SU-DHL-6 (cell line): ENCODE measurements at regions not wholly inside any gene's neighbourhood (a gene's known extent, or its start where the extent isn't known, plus 50 kb on each side); places are given as distances from the start of the nearest gene placed in this dataset.

Experiments used
- H2AFZ ChIP-seq: fragments of 200-600 bp; sonication (generic); 2 replicates; pipeline ENCODE4 v1.6.1; 2014; ENCODE audit warnings: low read depth, mild to moderate bottlenecking, moderate library complexity, mixed read lengths, antibody characterized with exemption, low read length; ENCODE audit not compliant: severe bottlenecking
- H3F3A ChIP-seq: fragments of 200-600 bp; shearing (Covaris generic); 2 replicates; pipeline ENCODE4 v1.6.0; 2016; ENCODE audit warnings: antibody characterized with exemption, mild to moderate bottlenecking; ENCODE audit not compliant: insufficient read depth
- H3K27ac ChIP-seq: fragments of 200-600 bp; sonication (generic); 2 replicates; pipeline ENCODE4 v1.5.1; 2016; ENCODE audit warnings: low read depth, mild to moderate bottlenecking, low read length, moderate library complexity, mixed read lengths
- H3K27me3 ChIP-seq: fragments of 200-600 bp; sonication (generic), shearing (Covaris generic); 2 replicates; pipeline ENCODE4 v1.6.0; 2014; ENCODE audit warnings: mild to moderate bottlenecking, low read length
- H3K36me3 ChIP-seq: fragments of 200-600 bp; sonication (generic); 2 replicates; pipeline ENCODE4 v1.6.1; 2014; ENCODE audit warnings: mild to moderate bottlenecking, low read length, mixed read lengths
- H3K4me2 ChIP-seq: fragments of 300-600, 200-600 bp; shearing (Covaris generic), sonication (generic); 2 replicates; pipeline ENCODE4 v1.6.0; 2014; ENCODE audit warnings: low read length, low read depth, mild to moderate bottlenecking; ENCODE audit not compliant: poor library complexity, severe bottlenecking
- H3K4me3 ChIP-seq: fragments of 200-600 bp; sonication (generic); 2 replicates; pipeline ENCODE4 v1.5.1; 2014; ENCODE audit warnings: antibody characterized with exemption, low read length, mild to moderate bottlenecking, mixed read lengths; ENCODE audit not compliant: insufficient read depth, poor library complexity, severe bottlenecking
- H3K79me2 ChIP-seq: fragments of 200-600 bp; sonication (generic); 2 replicates; pipeline ENCODE4 v1.6.1; 2014; ENCODE audit warnings: mild to moderate bottlenecking, low read length, moderate library complexity; ENCODE audit not compliant: insufficient read depth
- H3K9ac ChIP-seq: fragments of 200-600 bp; sonication (generic); 2 replicates; pipeline ENCODE4 v1.7.0; 2014; ENCODE audit warnings: mild to moderate bottlenecking, low read length
- H3K9me2 ChIP-seq: fragments of 200-600 bp; sonication (generic); replicated peaks from 2 replicates; pipeline ENCODE4 v1.6.1; 2014; ENCODE audit warnings: low read length; ENCODE audit not compliant: insufficient read depth
- H3K9me3 ChIP-seq: fragments of 200-600 bp; sonication (generic); 2 replicates; pipeline ENCODE4 v1.6.1; 2014; ENCODE audit warnings: low read length, mixed read lengths; ENCODE audit not compliant: insufficient read depth
- H4K20me1 ChIP-seq: fragments of 200-600 bp; sonication (generic); 2 replicates; pipeline ENCODE4 v1.6.1; 2014; ENCODE audit warnings: low read depth, mild to moderate bottlenecking, antibody characterized with exemption, low read length, moderate library complexity, mixed read lengths
- EZH2phosphoT487 ChIP-seq: fragments of 200-600 bp; sonication (generic), shearing (Covaris generic); conservative IDR thresholded peaks from 2 replicates; pipeline ENCODE4 v1.6.1; 2018; ENCODE audit warnings: mild to moderate bottlenecking, antibody characterized with exemption, low read length, moderate library complexity, mixed read lengths
- TF ChIP-seq, protein P1 (sequence below): fragments of 200-600 bp; sonication (generic); IDR thresholded peaks from one replicate; pipeline ENCODE4 v1.5.1; 2017; ENCODE audit warnings: antibody characterized with exemption, mild to moderate bottlenecking, low read length, moderate library complexity; ENCODE audit not compliant: insufficient read depth, poor library complexity, severe bottlenecking

DNA sequence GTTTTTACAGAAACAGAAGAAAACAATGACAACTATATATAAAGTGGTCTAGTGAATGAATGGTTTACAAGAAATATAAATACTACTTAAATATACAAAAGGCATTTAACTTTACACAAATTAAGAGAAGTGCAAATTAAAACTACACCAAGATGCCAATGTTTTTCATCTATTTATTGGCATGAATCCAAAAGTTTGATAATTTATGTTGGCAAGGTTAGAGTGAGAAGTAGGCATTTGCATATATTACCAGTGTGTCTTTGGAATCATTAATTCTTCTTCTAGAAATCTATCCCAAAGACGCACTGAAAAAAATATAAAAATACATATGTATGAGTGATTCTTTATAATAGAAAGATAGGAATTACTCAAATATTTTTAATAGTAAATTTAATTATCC, 457.4 kb downstream of the MDFIC start:
- Histone ChIP-seq H3K9me2 (no peaks in the 10 kb centered on the region), H4K20me1 (no peaks in the 10 kb centered on the region), H3K27ac (no peak overlapping the region), H3K4me2 (no peak overlapping the region), H3K4me3 (no peak overlapping the region), H3K9me3 (no peaks in the 10 kb centered on the region), H3K27me3 (no peaks in the 10 kb centered on the region), H3F3A (no peaks in the 10 kb centered on the region), H3K79me2 (no peaks in the 10 kb centered on the region), H3K36me3 (no peaks in the 10 kb centered on the region), H2AFZ (no peak overlapping the region), H3K9ac (no peak overlapping the region)
- TF ChIP-seq, protein P1, sequence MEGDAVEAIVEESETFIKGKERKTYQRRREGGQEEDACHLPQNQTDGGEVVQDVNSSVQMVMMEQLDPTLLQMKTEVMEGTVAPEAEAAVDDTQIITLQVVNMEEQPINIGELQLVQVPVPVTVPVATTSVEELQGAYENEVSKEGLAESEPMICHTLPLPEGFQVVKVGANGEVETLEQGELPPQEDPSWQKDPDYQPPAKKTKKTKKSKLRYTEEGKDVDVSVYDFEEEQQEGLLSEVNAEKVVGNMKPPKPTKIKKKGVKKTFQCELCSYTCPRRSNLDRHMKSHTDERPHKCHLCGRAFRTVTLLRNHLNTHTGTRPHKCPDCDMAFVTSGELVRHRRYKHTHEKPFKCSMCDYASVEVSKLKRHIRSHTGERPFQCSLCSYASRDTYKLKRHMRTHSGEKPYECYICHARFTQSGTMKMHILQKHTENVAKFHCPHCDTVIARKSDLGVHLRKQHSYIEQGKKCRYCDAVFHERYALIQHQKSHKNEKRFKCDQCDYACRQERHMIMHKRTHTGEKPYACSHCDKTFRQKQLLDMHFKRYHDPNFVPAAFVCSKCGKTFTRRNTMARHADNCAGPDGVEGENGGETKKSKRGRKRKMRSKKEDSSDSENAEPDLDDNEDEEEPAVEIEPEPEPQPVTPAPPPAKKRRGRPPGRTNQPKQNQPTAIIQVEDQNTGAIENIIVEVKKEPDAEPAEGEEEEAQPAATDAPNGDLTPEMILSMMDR = no peak
- no peak for TF ChIP-seq EZH2phosphoT487

DNA sequence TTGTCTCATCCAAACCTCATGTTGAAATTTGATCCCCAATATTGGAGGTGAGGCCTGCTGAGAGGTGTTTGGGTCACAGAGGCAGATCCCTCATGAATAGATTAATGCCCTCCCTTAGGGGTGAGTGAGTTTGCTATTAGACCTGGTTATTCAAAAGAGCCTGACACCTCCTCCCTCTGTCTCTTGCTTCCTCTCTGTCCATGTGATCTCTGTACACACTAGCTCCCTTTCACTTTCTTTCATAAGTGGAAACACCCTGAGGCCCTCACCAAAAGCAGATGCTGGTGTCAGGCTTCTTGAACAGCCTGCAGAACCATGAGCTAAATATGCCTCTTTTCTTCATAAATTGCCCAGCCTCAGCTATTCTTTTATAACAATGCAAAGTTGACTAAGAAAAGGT, 447.1 kb downstream of the MDFIC start:
- no peaks in the 10 kb centered on the region for H3F3A ChIP-seq
- no peak for TF ChIP-seq EZH2phosphoT487
- TF ChIP-seq, protein P1 = no peak

DNA sequence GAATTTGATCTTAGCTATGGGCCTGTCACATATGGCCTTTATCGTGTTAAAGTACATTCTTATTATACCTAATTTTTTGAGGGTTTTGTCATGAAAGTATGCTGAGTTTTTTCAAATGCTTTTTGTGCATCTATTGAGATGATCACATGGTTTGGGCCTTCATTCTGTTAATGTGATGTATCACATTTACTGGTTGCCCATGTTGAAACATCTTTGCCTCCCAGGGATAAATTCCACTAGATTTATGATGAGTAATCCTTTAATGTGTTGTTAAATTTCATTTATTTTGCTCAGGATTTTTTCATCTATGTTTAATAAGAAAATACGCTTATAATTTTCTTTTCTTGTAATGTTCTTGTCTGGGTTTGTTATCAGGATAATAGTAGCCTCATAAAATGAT, 442.0 kb downstream of the MDFIC start:
- H2AFZ ChIP-seq = no peak overlapping the region
- H3K79me2 ChIP-seq = no peaks in the 10 kb centered on the region
- no peaks in the 10 kb centered on the region for H3K9me3 ChIP-seq
- H3K36me3 ChIP-seq = no peaks in the 10 kb centered on the region
- H3K4me2 ChIP-seq = no peak overlapping the region
- no peak overlapping the region for H3K9ac ChIP-seq
- no peaks in the 10 kb centered on the region for H4K20me1 ChIP-seq
- no peaks in the 10 kb centered on the region for H3F3A ChIP-seq
- no peaks in the 10 kb centered on the region for H3K27me3 ChIP-seq
- H3K9me2 ChIP-seq = no peaks in the 10 kb centered on the region
- H3K27ac ChIP-seq = no peak overlapping the region
- no peak overlapping the region for H3K4me3 ChIP-seq
- TF ChIP-seq EZH2phosphoT487 = no peak
- TF ChIP-seq, protein P1 = no peak

More for the DNA sequence above, 447.1 kb downstream of the MDFIC start:
- Histone ChIP-seq H2AFZ (no peak overlapping the region), H3K79me2 (no peaks in the 10 kb centered on the region), H3K9me2 (no peaks in the 10 kb centered on the region), H3K27me3 (no peaks in the 10 kb centered on the region), H3K36me3 (no peaks in the 10 kb centered on the region), H4K20me1 (no peaks in the 10 kb centered on the region), H3K4me3 (no peak overlapping the region), H3K9ac (no peak overlapping the region), H3K9me3 (no peaks in the 10 kb centered on the region), H3K27ac (no peak overlapping the region), H3K4me2 (no peak overlapping the region)
